ENCODE measurements at regions not wholly inside any gene's neighbourhood (a gene's known extent, or its start where the extent isn't known, plus 50 kb on each side); places are given as distances from the start of the nearest gene placed in this dataset.

DNA sequence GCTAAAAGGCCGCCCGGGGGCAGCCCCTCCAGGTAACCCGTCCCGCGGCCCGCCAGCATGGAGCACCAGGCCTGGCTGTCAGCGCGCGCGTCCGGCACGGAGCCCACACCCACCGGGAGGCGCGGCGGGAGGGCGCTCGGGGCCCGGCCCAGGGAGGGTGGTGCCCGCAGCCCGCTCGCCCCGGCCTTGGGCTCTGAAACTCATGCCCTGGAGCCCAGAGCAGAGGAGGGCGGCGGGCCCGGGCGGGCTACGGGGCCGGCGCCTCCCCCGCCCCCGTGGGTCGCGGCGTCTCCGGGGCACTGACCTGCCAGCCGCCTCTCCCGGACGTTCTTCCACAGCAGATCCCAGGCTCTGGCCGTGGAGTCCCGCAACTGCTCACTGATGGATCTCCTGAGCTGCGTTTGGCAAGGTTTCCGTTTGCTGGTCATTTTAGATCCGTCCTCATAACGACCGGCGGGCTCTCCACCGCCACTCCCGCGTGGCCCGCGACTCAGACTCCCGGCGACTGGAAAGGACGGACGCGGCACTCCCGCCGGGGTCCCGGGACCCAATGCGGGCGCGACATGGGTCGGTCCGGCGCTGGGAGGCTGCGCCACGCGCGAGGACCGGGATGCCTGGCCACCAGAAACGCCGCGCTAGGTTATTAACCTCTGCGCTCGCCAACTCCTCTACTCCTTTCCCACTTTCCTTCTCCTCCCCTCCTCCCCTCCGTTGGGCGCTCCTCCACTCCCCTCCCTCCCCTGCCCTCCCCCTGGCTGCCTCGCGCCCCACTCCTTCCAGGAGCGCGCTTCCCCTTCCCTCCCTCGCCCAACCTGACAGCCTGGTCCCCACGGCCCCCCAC is 64.7 kb upstream of the STARD13 start:
- TF ChIP-seq, protein P1, sequence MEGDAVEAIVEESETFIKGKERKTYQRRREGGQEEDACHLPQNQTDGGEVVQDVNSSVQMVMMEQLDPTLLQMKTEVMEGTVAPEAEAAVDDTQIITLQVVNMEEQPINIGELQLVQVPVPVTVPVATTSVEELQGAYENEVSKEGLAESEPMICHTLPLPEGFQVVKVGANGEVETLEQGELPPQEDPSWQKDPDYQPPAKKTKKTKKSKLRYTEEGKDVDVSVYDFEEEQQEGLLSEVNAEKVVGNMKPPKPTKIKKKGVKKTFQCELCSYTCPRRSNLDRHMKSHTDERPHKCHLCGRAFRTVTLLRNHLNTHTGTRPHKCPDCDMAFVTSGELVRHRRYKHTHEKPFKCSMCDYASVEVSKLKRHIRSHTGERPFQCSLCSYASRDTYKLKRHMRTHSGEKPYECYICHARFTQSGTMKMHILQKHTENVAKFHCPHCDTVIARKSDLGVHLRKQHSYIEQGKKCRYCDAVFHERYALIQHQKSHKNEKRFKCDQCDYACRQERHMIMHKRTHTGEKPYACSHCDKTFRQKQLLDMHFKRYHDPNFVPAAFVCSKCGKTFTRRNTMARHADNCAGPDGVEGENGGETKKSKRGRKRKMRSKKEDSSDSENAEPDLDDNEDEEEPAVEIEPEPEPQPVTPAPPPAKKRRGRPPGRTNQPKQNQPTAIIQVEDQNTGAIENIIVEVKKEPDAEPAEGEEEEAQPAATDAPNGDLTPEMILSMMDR (IDR thresholded peaks at IDR 0.05), result no peak
- Histone ChIP-seq H3K27ac (peak overlapping the region; percentile 93 to 95), H3K4me3 (peak overlapping the region; percentile 77)
- DNase-seq (ENCODE audit: low spot score), result peak; percentile 85

DNA sequence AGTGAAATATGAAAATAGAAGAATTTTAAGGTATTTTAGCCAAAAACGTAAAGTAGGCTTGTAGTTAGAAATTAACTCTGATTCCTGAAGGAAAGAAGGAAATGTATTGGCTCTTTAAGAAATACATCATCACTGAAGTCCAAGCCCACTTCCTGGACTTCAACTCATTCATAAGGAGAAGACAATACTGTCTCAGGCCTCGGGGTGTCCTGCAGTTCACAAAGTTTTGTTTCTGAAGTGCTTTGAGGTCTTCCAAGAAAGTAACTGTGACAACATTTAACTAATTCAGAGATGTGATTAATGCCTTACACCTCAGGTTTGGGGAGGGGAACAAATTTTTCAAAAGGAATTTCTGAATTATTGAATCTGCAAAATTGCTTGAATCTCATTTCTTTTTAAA is 65.8 kb upstream of the STARD13 start:
- peak overlapping the region; percentile 93 to 95 for H3K27ac ChIP-seq
- DNase-seq (ENCODE audit: low spot score), result no peak
- TF ChIP-seq, protein P1 (IDR thresholded peaks at IDR 0.05), result no peak
- peak overlapping the region; percentile 77 for H3K4me3 ChIP-seq

DNA sequence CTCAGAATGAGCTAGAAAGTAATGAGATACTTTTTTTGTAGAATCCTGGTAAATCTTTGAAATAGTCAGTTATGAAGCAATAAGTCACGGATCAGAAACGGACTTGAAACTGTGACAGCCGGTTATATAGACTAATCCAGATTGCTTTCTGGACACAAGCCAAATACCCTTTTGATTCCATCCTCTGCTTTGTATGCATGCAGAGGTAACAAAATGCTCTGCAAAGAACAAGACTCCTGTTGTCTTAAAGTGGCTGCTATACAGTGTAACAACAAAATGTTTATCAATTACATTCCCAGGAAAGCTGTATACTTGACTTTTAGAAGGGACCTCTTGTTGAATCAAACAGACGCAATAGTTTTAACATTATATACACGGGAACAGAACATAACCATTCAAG is 66.5 kb upstream of the STARD13 start:
- no peak for DNase-seq (ENCODE audit: low spot score)
- Histone ChIP-seq H3K4me3 (no peak overlapping the region), H3K27ac (peak overlapping the region in 1 of 2 donors; percentile 93)
- TF ChIP-seq, protein P1 (IDR thresholded peaks at IDR 0.05), result no peak

DNA sequence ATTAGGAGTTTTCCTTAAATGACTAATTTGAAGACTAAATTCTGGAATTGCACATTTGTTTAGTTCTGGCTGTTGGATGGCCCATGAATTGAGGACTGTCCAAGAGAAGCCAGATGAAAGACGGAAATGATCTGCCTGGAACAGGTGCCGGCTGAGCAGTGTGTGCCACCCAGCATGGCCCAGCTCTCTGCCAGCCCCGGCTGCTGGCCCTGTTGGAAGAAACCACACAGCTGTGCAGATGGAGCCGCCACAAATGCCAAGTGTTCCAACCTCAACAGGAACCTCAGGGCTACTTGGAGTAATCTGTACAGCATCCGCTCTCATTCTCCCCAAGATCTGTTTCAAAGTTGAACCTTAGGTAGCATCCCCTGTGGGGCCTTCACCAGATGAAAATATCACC is 67.0 kb upstream of the STARD13 start:
- Histone ChIP-seq H3K4me3 (no peak overlapping the region), H3K27ac (peak overlapping the region in 1 of 2 donors; percentile 93)
- TF ChIP-seq, protein P1 (IDR thresholded peaks at IDR 0.05), result no peak
- no peak for DNase-seq (ENCODE audit: low spot score)

DNA sequence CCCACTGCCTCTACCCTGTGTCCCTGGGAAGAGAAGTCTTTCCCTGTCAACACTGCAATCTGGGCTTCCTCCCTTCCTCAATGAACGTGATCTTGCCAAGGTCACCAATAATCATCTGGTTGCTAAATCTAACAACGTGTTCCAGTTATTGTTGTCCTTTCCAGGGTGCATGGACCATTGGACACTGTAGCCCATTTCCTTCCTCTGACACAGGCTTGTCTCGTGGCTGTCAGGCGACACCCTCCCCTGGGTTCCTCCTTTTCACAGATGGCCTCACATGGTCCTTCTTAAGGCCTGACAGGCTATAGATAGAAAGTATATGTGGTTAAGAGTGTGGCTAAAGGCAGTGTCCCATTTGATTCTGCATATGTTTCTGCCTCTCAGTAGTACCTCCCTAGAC is 67.7 kb upstream of the STARD13 start:
- Histone ChIP-seq H3K4me3 (no peak overlapping the region), H3K27ac (peak overlapping the region in 1 of 2 donors; percentile 93)
- DNase-seq (ENCODE audit: low spot score), result no peak
- TF ChIP-seq, protein P1 (IDR thresholded peaks at IDR 0.05), result no peak

DNA sequence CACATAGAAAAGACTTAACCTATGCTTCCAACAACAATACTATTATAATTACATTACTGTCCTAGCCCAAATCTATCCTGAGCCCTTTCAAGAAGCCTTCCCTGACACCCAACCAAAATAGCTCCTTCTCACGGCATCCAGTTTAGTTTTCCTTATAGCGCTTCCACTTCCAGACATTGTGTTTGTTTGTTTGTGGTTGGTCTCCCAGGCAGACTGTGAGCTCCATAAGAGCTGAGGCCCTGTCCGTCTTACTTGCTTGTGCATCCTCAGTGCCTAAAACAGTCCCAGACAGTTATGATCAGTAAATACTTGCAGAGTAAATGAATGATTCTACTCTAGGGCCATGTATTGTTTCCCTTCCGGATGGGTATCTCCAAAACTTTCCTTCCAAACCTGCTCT is 68.1 kb upstream of the STARD13 start:
- peak overlapping the region in 1 of 2 donors; percentile 64 for H3K27ac ChIP-seq
- DNase-seq (ENCODE audit: low spot score), result no peak
- TF ChIP-seq, protein P1 (IDR thresholded peaks at IDR 0.05), result no peak
- no peak overlapping the region for H3K4me3 ChIP-seq

All from coronary artery (tissue), 2 donors.